ENCODE measurements at regions not wholly inside any gene's neighbourhood (a gene's known extent, or its start where the extent isn't known, plus 50 kb on each side); places are given as distances from the start of the nearest gene placed in this dataset.

DNA sequence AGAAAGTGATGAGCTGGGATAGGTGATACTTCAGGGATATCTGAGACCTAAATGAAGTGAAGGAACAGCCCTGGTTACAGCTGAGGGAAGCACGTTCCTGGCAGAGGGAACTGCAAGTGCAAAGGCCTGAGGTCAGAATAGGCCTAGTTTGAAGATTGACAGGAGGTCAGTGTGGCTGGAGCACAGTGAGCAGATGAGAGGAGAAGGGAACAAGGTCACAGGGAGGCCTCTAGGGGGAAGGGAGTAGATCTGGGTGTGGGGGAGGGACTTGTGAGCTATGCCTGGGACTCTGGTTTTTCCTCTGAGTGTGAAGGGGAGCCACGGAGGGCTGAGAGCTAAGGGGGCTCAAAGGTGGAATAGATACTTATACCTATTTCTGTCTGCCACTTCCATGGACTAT, 736.4 kb downstream of the MATN1 start:
- CTCF ChIA-PET: interaction anchor here (0.5 to 0.6 kb wide), 3 partner anchors 36 to 1111 kb away, joined by 3 to 4 read pairs (median 3); no protein-coding TSS in a partner anchor
- no peaks in the 10 kb centered on the region for H3K36me3 Mint-ChIP-seq (ENCODE audit: low read depth)

DNA sequence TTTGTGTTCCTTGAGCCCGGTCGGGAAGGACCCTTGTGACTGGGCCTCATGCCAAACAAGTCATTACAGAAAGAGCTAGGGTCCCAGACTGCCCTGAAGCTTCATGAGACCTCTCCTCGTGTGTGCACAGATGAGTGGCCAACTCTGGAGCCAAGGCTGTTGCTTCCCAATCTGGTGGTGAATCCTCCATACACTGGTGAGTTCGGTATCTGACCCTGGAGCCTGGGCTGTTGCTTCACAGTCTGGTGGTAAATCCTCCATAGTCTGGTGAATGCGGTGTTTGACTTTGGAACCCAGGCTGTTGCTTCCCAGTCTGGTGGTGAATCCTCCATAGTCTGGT, 737.8 kb downstream of the MATN1 start:
- CTCF ChIA-PET: no interaction called here
- POLR2A ChIA-PET: no interaction called here
- Mint-ChIP-seq H3K36me3 (ENCODE audit: low read depth) (no peaks in the 10 kb centered on the region), H3K27ac (no peak overlapping the region), H3K4me3 (no peak overlapping the region), H3K9me3 (no peaks in the 10 kb centered on the region), H3K27me3 (peaks cover 3% of the 10 kb centered on the region), H3K4me1 (no peaks in the 10 kb centered on the region)
- no peak for DNase-seq

More for the DNA sequence above, 736.4 kb downstream of the MATN1 start:
- Mint-ChIP-seq H3K27me3 (peaks cover 3% of the 10 kb centered on the region), H3K4me1 (no peaks in the 10 kb centered on the region), H3K9me3 (no peaks in the 10 kb centered on the region), H3K27ac (no peak overlapping the region), H3K4me3 (no peak overlapping the region)
- POLR2A ChIA-PET: no interaction called here
- DNase-seq: no peak

DNA sequence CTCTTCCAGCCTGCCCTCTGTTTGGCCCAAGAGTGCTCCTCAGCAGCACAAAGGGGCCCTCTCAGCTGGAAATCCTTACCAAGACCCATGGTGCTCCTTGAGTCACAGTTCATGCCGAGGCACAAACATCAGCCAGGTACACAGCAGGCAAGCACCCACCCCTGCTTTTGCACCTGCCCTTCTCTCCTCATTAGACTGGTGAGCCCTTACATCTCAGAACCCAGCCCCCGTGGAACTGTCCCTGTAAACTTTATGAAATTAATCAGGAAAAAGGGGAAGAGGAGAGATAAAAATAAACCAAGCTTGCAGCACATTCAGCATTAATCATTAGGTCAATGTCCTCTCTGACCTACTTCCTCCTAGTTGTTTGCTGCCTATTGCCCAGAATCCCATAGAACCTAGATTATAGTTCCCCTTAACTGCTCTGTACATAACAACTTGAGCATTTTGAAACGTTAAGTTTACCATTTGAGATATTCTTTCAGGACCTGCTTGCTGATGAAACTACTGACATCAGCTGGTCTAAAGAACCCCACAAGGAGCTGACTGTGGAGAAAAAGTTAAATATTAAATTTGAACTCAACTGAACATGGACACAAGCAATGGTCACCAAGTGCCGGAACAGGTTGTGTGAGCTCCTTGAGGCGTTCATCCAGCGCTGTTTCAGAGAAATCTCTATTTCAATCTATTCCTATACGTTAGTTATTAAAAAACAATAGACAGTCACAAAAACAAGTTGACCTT, 738.4 kb downstream of the MATN1 start:
- no peaks in the 10 kb centered on the region for H3K4me1 Mint-ChIP-seq
- H3K4me3 Mint-ChIP-seq: no peak overlapping the region
- no peaks in the 10 kb centered on the region for H3K9me3 Mint-ChIP-seq
- no peaks in the 10 kb centered on the region for H3K36me3 Mint-ChIP-seq (ENCODE audit: low read depth)
- no peak for DNase-seq
- POLR2A ChIA-PET: no interaction called here
- CTCF ChIA-PET: no interaction called here
- H3K27ac Mint-ChIP-seq: no peak overlapping the region
- H3K27me3 Mint-ChIP-seq: peaks cover 3% of the 10 kb centered on the region

DNA sequence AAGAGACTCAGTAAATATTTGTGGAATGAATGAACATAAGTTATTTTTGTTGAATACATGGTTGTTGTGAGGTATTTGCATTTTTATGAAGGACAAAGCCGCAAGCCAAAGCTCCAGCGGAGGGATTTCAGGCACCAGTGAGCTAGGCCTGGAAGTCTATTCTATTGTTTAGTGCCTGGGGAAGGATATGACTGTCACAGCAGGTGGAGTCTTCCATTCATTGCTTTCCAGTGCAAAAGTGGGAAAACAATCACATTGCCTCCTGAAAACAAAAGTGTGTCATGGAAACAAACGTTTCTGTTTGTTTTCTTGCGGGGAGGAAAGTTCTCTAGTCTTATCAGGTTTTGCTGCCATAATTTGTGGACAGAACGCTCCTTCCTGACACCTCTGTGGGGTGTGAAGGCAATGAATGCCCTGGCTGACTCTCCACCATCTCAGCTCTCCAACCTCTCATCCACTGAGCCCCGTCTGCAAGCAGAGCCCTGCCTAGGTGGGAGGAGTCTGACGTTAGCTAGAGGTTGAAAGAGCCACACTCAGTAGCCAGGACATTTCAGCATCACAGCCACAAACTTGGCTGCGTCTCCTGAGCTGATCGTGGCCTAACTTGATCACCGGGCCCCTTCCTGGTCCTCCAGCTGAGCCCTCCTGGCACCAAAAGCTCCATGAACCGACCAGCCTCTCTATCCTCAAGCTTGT, 739.1 kb downstream of the MATN1 start:
- CTCF ChIA-PET: no interaction called here
- Mint-ChIP-seq H3K4me3 (no peak overlapping the region), H3K9me3 (no peaks in the 10 kb centered on the region), H3K27ac (no peak overlapping the region), H3K36me3 (ENCODE audit: low read depth) (no peaks in the 10 kb centered on the region), H3K4me1 (no peaks in the 10 kb centered on the region), H3K27me3 (no peaks in the 10 kb centered on the region)
- POLR2A ChIA-PET: no interaction called here
- no peak for DNase-seq

DNA sequence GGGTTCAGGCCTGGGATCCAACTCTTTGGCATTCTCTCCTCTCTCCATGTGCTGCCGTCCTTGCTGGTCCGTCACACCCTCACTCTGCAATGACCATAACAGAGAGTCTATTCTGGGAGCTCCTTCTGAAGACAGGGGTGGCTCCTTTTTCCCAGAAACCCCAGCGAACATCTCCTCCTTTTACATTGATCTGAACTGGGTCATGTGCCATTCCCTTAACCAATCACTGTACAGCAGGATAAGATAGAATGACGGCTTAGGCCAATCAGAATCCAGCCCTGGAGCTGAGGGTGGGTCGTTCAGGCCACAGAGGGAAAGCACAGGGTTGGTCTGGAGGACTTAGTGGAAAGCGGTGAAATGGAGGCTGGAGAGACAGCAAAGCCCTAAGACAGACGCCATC, 740.1 kb downstream of the MATN1 start:
- Mint-ChIP-seq H3K27ac (no peak overlapping the region), H3K9me3 (no peaks in the 10 kb centered on the region), H3K4me1 (no peaks in the 10 kb centered on the region), H3K36me3 (ENCODE audit: low read depth) (no peaks in the 10 kb centered on the region), H3K4me3 (no peak overlapping the region), H3K27me3 (no peaks in the 10 kb centered on the region)
- POLR2A ChIA-PET: no interaction called here
- CTCF ChIA-PET: interaction anchor here (0.6 kb wide), 1 partner anchor 35 kb away, joined by 3 read pairs; no protein-coding TSS in a partner anchor
- DNase-seq: no peak

DNA sequence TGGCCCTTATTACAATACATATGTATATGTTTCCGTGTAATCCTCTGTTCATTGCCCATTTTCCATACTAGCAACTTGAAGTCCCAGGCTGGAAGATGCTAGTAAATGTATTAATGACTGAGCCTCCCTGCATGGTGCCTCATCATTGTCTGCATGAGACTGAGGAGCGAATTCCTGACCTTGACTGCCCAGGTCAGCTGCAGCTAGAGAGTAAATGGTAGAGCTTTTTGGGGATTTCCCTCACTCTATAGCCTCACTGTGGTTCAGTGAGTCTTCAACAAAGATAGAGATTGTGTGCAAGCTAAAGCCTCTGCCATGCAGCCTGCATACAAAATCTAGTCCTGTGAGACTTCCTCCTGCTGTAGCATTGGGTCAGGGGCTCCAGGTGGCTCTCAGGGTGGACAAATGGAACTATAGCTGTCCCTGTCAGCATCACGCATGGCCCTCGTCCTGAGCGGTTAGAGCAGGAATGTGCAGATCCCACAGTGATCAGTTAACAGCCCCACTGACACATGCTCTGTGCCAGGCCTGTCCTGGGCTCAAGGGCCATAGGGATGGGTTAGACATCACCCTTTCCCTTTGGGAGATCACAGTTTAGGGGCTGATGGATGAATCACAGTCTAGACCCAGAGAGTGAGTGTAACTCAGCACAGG, 741.7 kb downstream of the MATN1 start:
- no peak for DNase-seq
- Mint-ChIP-seq H3K36me3 (ENCODE audit: low read depth) (no peaks in the 10 kb centered on the region), H3K27ac (no peak overlapping the region), H3K27me3 (no peaks in the 10 kb centered on the region), H3K4me1 (no peaks in the 10 kb centered on the region), H3K4me3 (no peak overlapping the region), H3K9me3 (no peaks in the 10 kb centered on the region)
- CTCF ChIA-PET: no interaction called here
- POLR2A ChIA-PET: no interaction called here

DNA sequence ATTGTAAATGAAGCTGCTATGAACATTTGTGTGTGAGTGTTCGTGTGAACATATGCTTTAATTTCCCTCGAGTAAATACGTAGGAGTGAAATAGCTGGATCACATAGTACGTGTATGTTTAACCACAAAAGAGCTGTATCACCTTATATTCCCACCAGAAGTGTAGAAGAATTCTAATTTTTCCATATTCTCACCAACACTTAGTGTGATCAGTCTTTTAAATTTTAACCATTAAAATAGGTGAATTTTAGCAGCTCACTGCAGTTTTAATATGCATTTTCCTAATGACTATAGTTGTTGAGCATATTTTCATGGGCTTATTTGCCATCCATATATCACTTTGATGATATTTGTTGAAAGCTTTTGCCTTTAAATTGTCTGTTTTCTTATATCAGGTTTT, 741.2 kb downstream of the PTPRU start:
- Mint-ChIP-seq H3K4me3 (no peak overlapping the region), H3K9me3 (no peaks in the 10 kb centered on the region), H3K4me1 (no peaks in the 10 kb centered on the region), H3K36me3 (ENCODE audit: low read depth) (no peaks in the 10 kb centered on the region), H3K27ac (no peak overlapping the region), H3K27me3 (no peaks in the 10 kb centered on the region)
- ChIA-PET POLR2A (no interaction called here), CTCF (no interaction called here)
- no peak for DNase-seq

DNA sequence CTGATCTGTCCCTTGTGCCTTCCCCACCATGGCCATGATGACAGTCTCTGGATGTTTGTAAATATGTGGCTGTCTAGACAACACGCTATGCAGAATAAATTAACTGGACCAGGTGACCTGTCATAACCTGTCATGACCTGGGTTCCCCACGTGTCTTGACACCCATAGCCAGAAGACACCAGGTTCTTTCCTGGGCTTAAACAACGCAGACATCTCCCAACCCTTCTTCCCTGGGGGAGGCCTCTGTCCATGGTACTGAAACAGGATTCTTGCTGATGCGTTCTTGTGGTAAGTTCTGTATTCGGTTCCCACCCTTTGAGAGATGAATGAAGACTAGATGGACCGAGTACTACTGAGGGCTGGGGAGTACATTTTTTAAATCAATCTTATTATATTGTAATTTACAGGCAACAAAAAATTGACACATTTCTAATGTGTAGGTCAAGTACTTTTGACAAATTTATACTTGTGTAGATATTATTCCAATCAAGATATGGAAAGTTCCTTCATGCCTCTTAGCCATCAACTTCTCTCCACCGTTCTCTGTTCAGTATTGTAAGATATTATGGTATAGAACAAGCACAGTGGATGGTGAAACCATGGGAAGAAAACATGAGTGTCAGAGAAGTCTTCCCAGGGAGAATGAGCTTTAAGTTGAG, 738.8 kb downstream of the PTPRU start:
- Mint-ChIP-seq H3K27ac (no peak overlapping the region), H3K4me3 (no peak overlapping the region), H3K4me1 (no peaks in the 10 kb centered on the region), H3K9me3 (no peaks in the 10 kb centered on the region), H3K36me3 (ENCODE audit: low read depth) (no peaks in the 10 kb centered on the region), H3K27me3 (no peaks in the 10 kb centered on the region)
- POLR2A ChIA-PET: no interaction called here
- no peak for DNase-seq
- CTCF ChIA-PET: no interaction called here

DNA sequence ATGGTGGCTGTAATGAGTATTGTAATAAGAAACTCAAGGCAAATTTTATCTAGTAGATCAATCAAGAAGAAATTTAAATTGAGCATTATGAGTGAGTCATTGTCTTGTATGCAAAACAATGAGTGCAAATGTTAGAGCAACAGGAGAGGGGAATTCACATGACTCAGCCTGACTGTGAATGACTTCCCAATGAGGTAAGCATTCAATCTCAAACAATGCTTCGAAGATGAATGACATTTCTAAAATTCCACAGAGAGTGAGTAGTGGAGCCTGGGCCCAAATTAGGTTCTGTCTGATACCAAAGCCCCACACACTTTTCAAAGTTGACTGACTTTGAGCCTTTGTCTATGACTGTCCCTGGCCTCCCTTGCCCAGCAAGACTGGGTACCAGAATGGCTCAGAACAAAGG, 738.0 kb downstream of the PTPRU start:
- CTCF ChIA-PET: no interaction called here
- Mint-ChIP-seq H3K4me1 (no peaks in the 10 kb centered on the region), H3K36me3 (ENCODE audit: low read depth) (no peaks in the 10 kb centered on the region), H3K27me3 (no peaks in the 10 kb centered on the region), H3K4me3 (no peak overlapping the region), H3K27ac (no peak overlapping the region), H3K9me3 (no peaks in the 10 kb centered on the region)
- POLR2A ChIA-PET: no interaction called here
- no peak for DNase-seq

DNA sequence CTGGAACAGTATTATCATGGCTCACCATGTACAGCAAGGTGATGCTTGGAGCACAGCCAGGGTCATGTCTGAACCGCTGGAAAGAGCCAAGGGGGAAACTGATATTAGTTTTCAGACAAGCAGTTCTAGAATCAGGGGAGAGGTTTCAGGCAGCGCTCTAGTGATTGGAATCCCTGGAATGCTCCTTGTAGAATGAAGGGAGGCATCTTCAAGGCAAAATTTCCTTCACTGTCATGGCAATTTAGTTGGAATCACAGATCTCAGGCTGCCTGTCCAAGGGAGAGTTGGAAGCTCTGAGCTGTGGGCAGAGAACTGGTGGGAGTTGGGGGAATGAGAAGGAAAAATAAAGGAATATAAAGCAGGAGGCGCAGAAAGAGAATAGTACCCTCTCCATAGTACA, 737.1 kb downstream of the PTPRU start:
- DNase-seq: no peak
- Mint-ChIP-seq H3K27me3 (no peaks in the 10 kb centered on the region), H3K4me1 (no peaks in the 10 kb centered on the region), H3K36me3 (ENCODE audit: low read depth) (no peaks in the 10 kb centered on the region), H3K4me3 (no peak overlapping the region), H3K27ac (no peak overlapping the region), H3K9me3 (no peaks in the 10 kb centered on the region)
- CTCF ChIA-PET: no interaction called here
- POLR2A ChIA-PET: no interaction called here

DNA sequence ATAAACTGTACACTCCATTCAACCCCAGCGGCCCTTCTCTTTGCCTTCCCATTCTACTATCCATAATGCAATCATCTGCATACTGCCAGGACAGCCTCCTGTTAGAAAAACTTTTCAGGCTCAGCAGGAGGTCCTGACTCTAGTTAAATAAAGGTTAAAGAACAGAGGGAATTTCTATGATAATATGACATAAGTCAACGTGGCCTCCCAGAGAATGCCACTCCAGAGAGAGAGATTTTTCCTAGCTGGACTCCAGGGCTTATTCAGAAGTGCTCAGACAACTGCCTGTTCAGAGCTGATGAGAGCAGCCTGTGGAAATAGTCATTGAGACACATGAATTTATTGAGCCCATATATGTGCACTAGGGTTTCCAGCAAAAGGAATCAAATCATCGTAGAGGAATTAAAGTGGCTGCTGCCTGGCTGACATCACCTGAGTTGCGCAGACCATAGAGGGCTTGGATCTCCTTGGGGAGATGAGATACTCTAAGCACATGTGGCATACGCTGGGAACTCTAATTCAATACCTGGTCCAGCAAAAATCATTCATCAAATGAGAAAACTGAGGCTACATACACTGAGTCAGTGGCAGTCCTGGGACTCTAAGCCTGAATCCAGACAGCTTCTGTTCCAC, 736.2 kb downstream of the PTPRU start:
- H3K9me3 Mint-ChIP-seq: no peaks in the 10 kb centered on the region
- H3K36me3 Mint-ChIP-seq (ENCODE audit: low read depth): no peaks in the 10 kb centered on the region
- H3K27ac Mint-ChIP-seq: no peak overlapping the region
- no peak overlapping the region for H3K4me3 Mint-ChIP-seq
- no peaks in the 10 kb centered on the region for H3K4me1 Mint-ChIP-seq
- H3K27me3 Mint-ChIP-seq: no peaks in the 10 kb centered on the region
- DNase-seq: no peak
- POLR2A ChIA-PET: no interaction called here
- CTCF ChIA-PET: no interaction called here

DNA sequence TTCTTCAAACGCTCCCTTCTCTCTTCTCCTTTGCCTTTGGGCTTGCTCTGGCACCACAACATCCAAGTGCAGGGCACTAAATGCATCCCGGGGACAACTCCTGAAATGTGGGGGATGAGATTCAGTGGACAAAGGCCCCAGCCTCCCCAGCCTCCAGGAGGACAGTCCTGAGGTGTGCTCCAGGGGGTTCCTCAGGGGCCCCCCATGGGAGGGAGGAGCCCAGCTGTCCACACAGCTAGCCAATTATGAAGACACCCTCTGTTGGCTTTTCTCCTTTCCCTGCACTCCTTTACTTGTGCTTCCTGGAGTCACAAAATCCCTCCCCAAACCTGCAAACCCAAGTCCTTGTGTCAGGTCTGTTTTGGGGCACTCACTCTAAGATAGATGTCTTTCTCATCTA, 735.4 kb downstream of the PTPRU start:
- POLR2A ChIA-PET: no interaction called here
- no peaks in the 10 kb centered on the region for H3K4me1 Mint-ChIP-seq

DNA sequence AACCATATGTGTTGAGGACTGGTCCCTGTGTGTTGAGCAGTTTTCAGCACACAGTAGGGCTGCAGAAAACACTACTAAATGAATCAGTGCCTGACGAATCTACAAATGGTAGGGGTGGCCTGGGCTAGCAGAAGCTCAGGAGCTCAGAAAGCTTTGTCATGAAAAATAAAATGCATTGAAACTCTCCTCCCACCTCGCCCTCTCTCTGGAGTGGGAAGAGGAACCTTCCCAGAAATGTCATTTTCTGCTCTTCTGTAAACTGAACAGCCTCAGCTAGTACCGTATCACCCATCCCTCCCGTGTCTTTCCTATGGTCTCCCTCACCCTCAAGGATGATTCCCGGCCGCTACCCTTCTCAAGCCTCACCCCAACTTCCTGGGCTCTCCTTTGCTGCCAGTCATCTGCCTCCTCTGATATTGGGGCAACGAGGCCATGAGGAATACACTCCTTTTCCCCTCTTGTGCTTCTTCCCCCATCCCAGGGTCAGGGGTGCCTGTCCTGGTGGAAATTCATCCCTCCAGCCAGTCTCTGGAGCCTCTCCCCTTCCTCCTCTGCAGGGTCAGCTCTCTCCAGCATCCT, 734.5 kb downstream of the PTPRU start:
- no peaks in the 10 kb centered on the region for H3K9me3 Mint-ChIP-seq
- H3K27me3 Mint-ChIP-seq: peaks cover 1% of the 10 kb centered on the region
- CTCF ChIA-PET: interaction anchor here (1.5 kb wide), 1 partner anchor 12 kb away, joined by 3 read pairs; no protein-coding TSS in a partner anchor
- H3K4me3 Mint-ChIP-seq: no peak overlapping the region
- POLR2A ChIA-PET: no interaction called here
- DNase-seq: no peak
- H3K27ac Mint-ChIP-seq: no peak overlapping the region
- H3K36me3 Mint-ChIP-seq (ENCODE audit: low read depth): no peaks in the 10 kb centered on the region
- H3K4me1 Mint-ChIP-seq: no peaks in the 10 kb centered on the region

More for the DNA sequence above, 735.4 kb downstream of the PTPRU start:
- Mint-ChIP-seq H3K36me3 (ENCODE audit: low read depth) (no peaks in the 10 kb centered on the region), H3K4me3 (no peak overlapping the region), H3K9me3 (no peaks in the 10 kb centered on the region), H3K27ac (no peak overlapping the region), H3K27me3 (no peaks in the 10 kb centered on the region)
- DNase-seq: no peak
- CTCF ChIA-PET: no interaction called here
